OCI-LY7 (cell line): ENCODE measurements at regions not wholly inside any gene's neighbourhood (a gene's known extent, or its start where the extent isn't known, plus 50 kb on each side); places are given as distances from the start of the nearest gene placed in this dataset.
"Not testable (repeated sequence)": the region's sequence is repeated elsewhere in the genome, so short reads cannot be mapped to it uniquely, and the experiment has no call there.

Source experiments
- BruUV-seq: library from RNA; stranded (reverse); fragments of 400-500 nt; replicated peaks from 2 replicates; lab custom pipeline; 2021; lab: Mats Ljungman, UMichigan
- CTCF ChIA-PET: fragments of 300-600 bp; sonication (Branson Sonifier 250); formaldehyde crosslinking; loops from one replicate; lab custom pipeline; 2022; ENCODE audit warnings: antibody characterized with exemption; ENCODE audit not compliant: unreplicated experiment; lab: Charles Lee
- POLR2A ChIA-PET: fragments of 300-600 bp; sonication (Branson Sonifier 250); formaldehyde crosslinking; loops from one replicate; lab custom pipeline; 2022; ENCODE audit warnings: antibody characterized with exemption; lab: Charles Lee
- DNase-seq: peaks from one replicate; pipeline ENCODE4 v3.0.0-alpha.2; 2015; ENCODE audit warnings: low spot score
- H2AFZ ChIP-seq: fragments of 200-600 bp; sonication (generic), shearing (Covaris generic); 2 replicates; pipeline ENCODE4 v1.6.1; 2014; ENCODE audit warnings: mild to moderate bottlenecking, antibody characterized with exemption, low read length, moderate library complexity
- H3K27ac ChIP-seq: fragments of 200-600 bp; sonication (generic); 2 replicates; pipeline ENCODE4 v1.5.1; 2014; ENCODE audit warnings: mixed run types, low read depth, mild to moderate bottlenecking, moderate library complexity, low read length, inconsistent platforms; ENCODE audit not compliant: poor library complexity, severe bottlenecking
- H3K36me3 ChIP-seq: fragments of 200-600 bp; sonication (generic); 2 replicates; pipeline ENCODE4 v1.6.1; 2014; ENCODE audit warnings: mild to moderate bottlenecking, antibody characterized with exemption, low read length, moderate library complexity, mixed read lengths; ENCODE audit not compliant: insufficient read depth
- H3K4me1 ChIP-seq: fragments of 200-600 bp; sonication (generic); 2 replicates; pipeline ENCODE4 v1.5.1; 2014; ENCODE audit warnings: mild to moderate bottlenecking, low read length; ENCODE audit not compliant: insufficient read depth, poor library complexity, severe bottlenecking
- H3K4me2 ChIP-seq: fragments of 200-600 bp; sonication (generic); 2 replicates; pipeline ENCODE4 v1.6.1; 2014; ENCODE audit warnings: mild to moderate bottlenecking, low read length
- H3K4me3 ChIP-seq: fragments of 200-600 bp; sonication (generic); 2 replicates; pipeline ENCODE4 v1.5.1; 2014; ENCODE audit warnings: mild to moderate bottlenecking, low read depth, low read length; ENCODE audit not compliant: poor library complexity, severe bottlenecking
- H3K79me2 ChIP-seq: fragments of 200-600 bp; sonication (generic); 2 replicates; pipeline ENCODE4 v1.6.1; 2016; ENCODE audit warnings: low read depth, mild to moderate bottlenecking, low read length, moderate library complexity, mixed read lengths; ENCODE audit not compliant: insufficient read depth
- H3K9me2 ChIP-seq: fragments of 200-600 bp; sonication (generic); 2 replicates; pipeline ENCODE4 v1.6.1; 2016; ENCODE audit warnings: mild to moderate bottlenecking, low read length, mixed read lengths; ENCODE audit not compliant: insufficient read depth
- H3K9me3 ChIP-seq: fragments of 200-600 bp; sonication (generic); 2 replicates; pipeline ENCODE4 v1.6.1; 2014; ENCODE audit warnings: mild to moderate bottlenecking, mixed run types, low read length, mixed read lengths
- H4K20me1 ChIP-seq: fragments of 200-600 bp; sonication (generic); 2 replicates; pipeline ENCODE4 v1.6.1; 2014; ENCODE audit warnings: mild to moderate bottlenecking, antibody characterized with exemption, low read length, moderate library complexity, mixed read lengths; ENCODE audit not compliant: insufficient read depth
- CTCF ChIP-seq: fragments of 200-600 bp; sonication (generic); conservative IDR thresholded peaks from 2 replicates; pipeline ENCODE4 v1.5.1; 2014; ENCODE audit warnings: mild to moderate bottlenecking, antibody characterized with exemption, low read length, moderate library complexity, mixed read lengths
- EZH2phosphoT487 ChIP-seq: fragments of 200-600 bp; sonication (generic); IDR thresholded peaks from 2 replicates; pipeline ENCODE4 v1.6.1; 2018; ENCODE audit warnings: low read depth, borderline replicate concordance, mild to moderate bottlenecking, mixed run types, antibody characterized with exemption, low read length, moderate library complexity, mixed read lengths
- intact Hi-C: fragments of 100-400 bp; cut with micrococcal nuclease; formaldehyde crosslinking; loops from one replicate; pipeline ENCODE4 v1.10.0; 2022; ENCODE audit not compliant: unreplicated experiment

- H3K4me3 ChIP-seq: no peak overlapping the region
- ChIA-PET CTCF (no interaction called here), POLR2A (no interaction called here)
- TF ChIP-seq EZH2phosphoT487 (no peak), CTCF (peak; percentile 81)
- no peak overlapping the region for H3K4me2 ChIP-seq
- no peaks in the 10 kb centered on the region for H3K9me3 ChIP-seq
- no peak overlapping the region; the same call in 1 of the 2 replicates for H2AFZ ChIP-seq
- H3K79me2 ChIP-seq: no peaks in the 10 kb centered on the region
- no peaks in the 10 kb centered on the region for H3K4me1 ChIP-seq
- no TSS peak for BruUV-seq
- no peaks in the 10 kb centered on the region for H4K20me1 ChIP-seq
- H3K9me2 ChIP-seq: no peaks in the 10 kb centered on the region
- DNase-seq: peak; percentile 61
- no peak overlapping the region for H3K27ac ChIP-seq
- no peaks in the 10 kb centered on the region for H3K36me3 ChIP-seq
- intact Hi-C loops: no loop called here
These were observed 92.7 kb upstream of the GOLGA6L4 start for GRCh38 chr15:84142888-84143337.

DNA sequence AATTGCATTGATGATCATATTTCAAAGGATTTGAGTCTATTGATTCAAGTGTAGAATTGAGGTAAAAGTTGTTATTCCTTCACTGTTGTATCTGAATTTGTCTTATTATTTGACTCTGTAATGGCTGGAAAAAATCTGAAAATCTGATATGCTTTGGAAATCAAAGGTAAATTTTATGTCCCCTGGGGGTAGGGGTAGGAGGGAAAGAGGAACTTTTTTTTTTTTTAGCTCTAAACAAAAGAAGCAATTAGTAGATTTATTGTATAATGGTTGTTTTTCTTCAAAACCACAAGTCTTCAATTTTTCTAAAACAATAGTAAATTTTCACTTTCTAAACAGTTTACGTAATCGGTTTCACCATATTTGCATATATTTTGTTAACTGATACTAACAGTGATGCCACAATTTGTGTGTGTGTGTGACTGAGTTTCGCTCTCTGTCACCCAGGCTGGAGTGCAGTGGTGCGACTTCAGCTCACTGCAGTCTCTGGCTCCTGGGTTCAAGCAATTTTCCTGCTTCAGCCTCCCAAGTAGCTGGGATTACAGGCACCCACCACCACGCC lies 91.7 kb upstream of the GOLGA6L4 start:
- Histone ChIP-seq H3K4me3 (no peak overlapping the region), H3K27ac (no peak overlapping the region), H3K4me1 (no peaks in the 10 kb centered on the region), H3K9me2 (no peaks in the 10 kb centered on the region), H3K79me2 (no peaks in the 10 kb centered on the region), H2AFZ (no peak overlapping the region), H3K9me3 (no peaks in the 10 kb centered on the region), H3K4me2 (no peak overlapping the region), H4K20me1 (no peaks in the 10 kb centered on the region), H3K36me3 (no peaks in the 10 kb centered on the region)
- intact Hi-C loops: no loop called here
- ChIA-PET POLR2A (no interaction called here), CTCF (no interaction called here)
- TF ChIP-seq CTCF: no peak
- TF ChIP-seq EZH2phosphoT487: no peak
- no TSS peak for BruUV-seq
- no peak for DNase-seq

DNA sequence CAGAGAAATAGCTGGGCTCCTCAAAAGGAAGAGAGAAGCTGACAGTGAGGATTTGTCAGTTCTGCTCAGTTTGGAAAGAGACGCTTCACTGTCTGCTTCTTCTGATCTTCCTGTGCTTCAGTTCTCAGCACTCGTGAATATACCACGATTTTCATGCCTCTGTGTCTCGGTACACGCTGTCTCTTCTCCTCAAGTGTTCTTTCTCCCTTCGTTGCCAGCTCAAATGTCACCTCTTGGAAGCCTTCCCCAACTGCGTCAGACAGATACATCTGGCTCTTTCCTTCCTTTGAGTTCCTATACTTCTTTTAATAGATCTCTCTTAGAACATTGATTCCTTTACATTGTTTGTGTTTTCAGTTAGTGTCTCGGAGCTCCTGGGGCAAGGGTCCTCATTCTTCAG lies 90.6 kb upstream of the GOLGA6L4 start:
- H3K4me1 ChIP-seq, H2AFZ ChIP-seq, H3K4me2 ChIP-seq, H3K9me3 ChIP-seq, H3K4me3 ChIP-seq, H3K9me2 ChIP-seq, intact Hi-C loops, BruUV-seq, H3K79me2 ChIP-seq, H3K27ac ChIP-seq, POLR2A ChIA-PET, CTCF ChIA-PET, H3K36me3 ChIP-seq, DNase-seq, H4K20me1 ChIP-seq: not testable (repeated sequence)

GRCh38 chr15:84146299-84146698 lies 89.3 kb upstream of the GOLGA6L4 start:
- H3K4me1 ChIP-seq, H3K9me3 ChIP-seq, H3K4me3 ChIP-seq, H3K27ac ChIP-seq, intact Hi-C loops, H2AFZ ChIP-seq, BruUV-seq, H4K20me1 ChIP-seq, H3K4me2 ChIP-seq, H3K9me2 ChIP-seq, H3K36me3 ChIP-seq, DNase-seq, H3K79me2 ChIP-seq, CTCF ChIA-PET: not testable (repeated sequence)
- POLR2A ChIA-PET: interaction anchor here (0.6 kb wide), 1 partner anchor 36 kb away, joined by 3 read pairs; no protein-coding TSS in a partner anchor

GRCh38 chr15:84147307-84147706 lies 88.3 kb upstream of the GOLGA6L4 start:
- H3K27ac ChIP-seq, H2AFZ ChIP-seq, POLR2A ChIA-PET, H3K9me3 ChIP-seq, DNase-seq, H4K20me1 ChIP-seq, CTCF ChIA-PET, intact Hi-C loops, BruUV-seq, H3K4me2 ChIP-seq, H3K36me3 ChIP-seq, H3K4me1 ChIP-seq, H3K4me3 ChIP-seq, H3K9me2 ChIP-seq, H3K79me2 ChIP-seq: not testable (repeated sequence)
